MM.1S (cell line): ENCODE measurements at regions not wholly inside any gene's neighbourhood (a gene's known extent, or its start where the extent isn't known, plus 50 kb on each side); places are given as distances from the start of the nearest gene placed in this dataset.

ENCODE experiments used
- DNase-seq: peaks from one replicate; pipeline ENCODE4 v3.0.0-alpha.2; 2015
- H2AFZ ChIP-seq: fragments of 300-600 bp; sonication (generic); 2 replicates; pipeline ENCODE4 v1.6.0; 2016; ENCODE audit warnings: antibody characterized with exemption, low read length
- H3F3A ChIP-seq: fragments of 300-600 bp; sonication (generic); 2 replicates; pipeline ENCODE4 v1.6.1; 2016; ENCODE audit warnings: mild to moderate bottlenecking, antibody characterized with exemption, low read length, moderate library complexity, mixed read lengths; ENCODE audit not compliant: insufficient read depth
- H3K27ac ChIP-seq: fragments of 300-600 bp; sonication (generic); 2 replicates; pipeline ENCODE4 v1.5.1; 2016; ENCODE audit warnings: mild to moderate bottlenecking, low read length
- H3K27me3 ChIP-seq: fragments of 300-600 bp; sonication (generic); replicated peaks from 2 replicates; pipeline ENCODE4 v1.6.0; 2016; ENCODE audit warnings: low read length; ENCODE audit not compliant: insufficient read depth
- H3K36me3 ChIP-seq: fragments of 300-600 bp; sonication (generic); replicated peaks from 2 replicates; pipeline ENCODE4 v1.6.1; 2016; ENCODE audit warnings: mild to moderate bottlenecking, low read length, mixed read lengths; ENCODE audit not compliant: insufficient read depth
- H3K4me1 ChIP-seq: fragments of 300-600 bp; sonication (generic); 2 replicates; pipeline ENCODE4 v1.6.1; 2016; ENCODE audit warnings: low read length, mixed read lengths
- H3K4me2 ChIP-seq: fragments of 300-600 bp; sonication (generic); 2 replicates; pipeline ENCODE4 v1.6.0; 2016; ENCODE audit warnings: low read depth, low read length
- H3K4me3 ChIP-seq: fragments of 300-600 bp; sonication (generic); 2 replicates; pipeline ENCODE4 v1.5.1; 2016; ENCODE audit warnings: low read length, mixed read lengths
- H3K79me2 ChIP-seq: fragments of 300-600 bp; sonication (generic); 2 replicates; pipeline ENCODE4 v1.6.1; 2016; ENCODE audit warnings: mixed run types, low read length, mixed read lengths
- H3K9ac ChIP-seq: fragments of 300-600 bp; sonication (generic); 2 replicates; pipeline ENCODE4 v1.6.1; 2016; ENCODE audit warnings: low read length, mixed read lengths
- H3K9me2 ChIP-seq: fragments of 300-600 bp; sonication (generic); replicated peaks from 2 replicates; pipeline ENCODE4 v1.6.1; 2016; ENCODE audit warnings: mild to moderate bottlenecking, low read length, mixed read lengths; ENCODE audit not compliant: insufficient read depth
- H3K9me3 ChIP-seq: fragments of 300-600 bp; sonication (generic); replicated peaks from 2 replicates; pipeline ENCODE4 v1.6.1; 2016; ENCODE audit warnings: mild to moderate bottlenecking, low read length, mixed read lengths; ENCODE audit not compliant: insufficient read depth
- H4K20me1 ChIP-seq: fragments of 300-600 bp; sonication (generic); 2 replicates; pipeline ENCODE4 v1.6.1; 2016; ENCODE audit warnings: mild to moderate bottlenecking, low read length, moderate library complexity, mixed read lengths; ENCODE audit not compliant: insufficient read depth
- CTCF ChIP-seq: fragments of 300-600 bp; sonication (generic); IDR thresholded peaks from 2 replicates; pipeline ENCODE4 v1.5.1; 2016; ENCODE audit warnings: antibody characterized with exemption, low read length, mixed read lengths
- EZH2 ChIP-seq: fragments of 300-600 bp; sonication (generic); optimal IDR thresholded peaks from 2 replicates; pipeline ENCODE3; 2017; ENCODE audit warnings: low read depth, mild to moderate bottlenecking, antibody characterized with exemption, low read length, mixed read lengths
- EZH2phosphoT487 ChIP-seq: fragments of 300-600 bp; sonication (generic); IDR thresholded peaks from 2 replicates; pipeline ENCODE4 v1.6.1; 2018; ENCODE audit warnings: antibody characterized with exemption, low read length

GRCh38 chr14:71365361-71365760 is 458.1 kb downstream of the PCNX1 start:
- H3K27me3 ChIP-seq: no peaks in the 10 kb centered on the region
- no peaks in the 10 kb centered on the region for H4K20me1 ChIP-seq
- no peak overlapping the region for H3K4me3 ChIP-seq
- H3K4me2 ChIP-seq: no peak overlapping the region
- H3K9me3 ChIP-seq: no peaks in the 10 kb centered on the region
- no peak overlapping the region for H3K9ac ChIP-seq
- H2AFZ ChIP-seq: no peak overlapping the region
- H3K79me2 ChIP-seq: peaks cover 11% of the 10 kb centered on the region
- H3F3A ChIP-seq: no peaks in the 10 kb centered on the region
- no peak overlapping the region for H3K27ac ChIP-seq
- H3K9me2 ChIP-seq: no peaks in the 10 kb centered on the region
- no peaks in the 10 kb centered on the region for H3K4me1 ChIP-seq
- H3K36me3 ChIP-seq: no peaks in the 10 kb centered on the region
- TF ChIP-seq EZH2 (no peak), EZH2phosphoT487 (no peak), CTCF (no peak)
- DNase-seq: no peak

GRCh38 chr14:71366861-71367260 is 459.6 kb downstream of the PCNX1 start:
- no peaks in the 10 kb centered on the region for H4K20me1 ChIP-seq
- no peaks in the 10 kb centered on the region for H3K27me3 ChIP-seq
- H3K36me3 ChIP-seq: no peaks in the 10 kb centered on the region
- H3K4me1 ChIP-seq: no peaks in the 10 kb centered on the region
- no peak overlapping the region for H3K4me2 ChIP-seq
- H3K9me3 ChIP-seq: no peaks in the 10 kb centered on the region
- H2AFZ ChIP-seq: no peak overlapping the region
- no peaks in the 10 kb centered on the region for H3F3A ChIP-seq
- H3K9ac ChIP-seq: no peak overlapping the region
- H3K79me2 ChIP-seq: peaks cover 16% of the 10 kb centered on the region
- TF ChIP-seq CTCF: no peak
- TF ChIP-seq EZH2phosphoT487: no peak
- TF ChIP-seq EZH2: no peak
- no peaks in the 10 kb centered on the region for H3K9me2 ChIP-seq
- no peak overlapping the region for H3K27ac ChIP-seq
- no peak for DNase-seq
- no peak overlapping the region for H3K4me3 ChIP-seq

DNA sequence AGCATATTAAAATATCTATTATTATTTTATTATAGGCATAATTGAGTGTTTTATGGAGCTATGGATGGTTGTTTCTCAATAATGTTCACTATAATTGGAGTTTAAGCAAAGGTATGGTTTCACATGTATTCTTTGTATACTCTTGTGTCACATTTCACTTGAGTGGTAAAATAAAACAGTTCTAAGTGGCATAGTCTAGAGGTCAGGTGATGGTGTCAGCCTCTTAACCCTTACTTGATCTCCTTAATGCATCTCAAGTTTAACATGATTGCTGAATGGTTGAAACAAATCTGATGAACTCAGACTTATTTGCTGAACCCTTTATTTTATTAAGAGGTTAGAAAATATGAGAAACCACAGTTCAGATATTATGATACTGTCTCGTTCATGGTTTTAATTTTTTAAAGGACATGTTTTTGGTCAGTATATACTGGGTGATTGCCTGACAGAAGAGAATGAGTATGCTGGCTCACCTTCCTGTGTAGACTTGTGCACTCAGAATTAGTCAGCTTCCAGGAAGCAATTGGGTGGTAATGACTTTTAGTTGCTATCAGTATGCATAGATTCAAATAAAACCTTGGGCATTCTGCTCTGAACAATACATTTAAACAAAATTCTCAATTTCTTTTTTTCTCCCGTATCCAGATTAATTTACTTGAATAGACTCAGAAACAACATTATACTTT is 464.6 kb downstream of the PCNX1 start:
- Histone ChIP-seq H3K27ac (no peak overlapping the region), H3K4me1 (no peaks in the 10 kb centered on the region), H3K36me3 (no peaks in the 10 kb centered on the region), H3F3A (no peaks in the 10 kb centered on the region), H3K9ac (no peak overlapping the region), H2AFZ (no peak overlapping the region), H3K27me3 (no peaks in the 10 kb centered on the region), H3K9me2 (no peaks in the 10 kb centered on the region), H4K20me1 (no peaks in the 10 kb centered on the region), H3K4me3 (no peak overlapping the region), H3K9me3 (no peaks in the 10 kb centered on the region), H3K4me2 (no peak overlapping the region), H3K79me2 (peaks cover 14% of the 10 kb centered on the region)
- TF ChIP-seq EZH2phosphoT487 (no peak), EZH2 (no peak), CTCF (no peak)
- no peak for DNase-seq
